GM12872 (cell line): ENCODE measurements at regions not wholly inside any gene's neighbourhood (a gene's known extent, or its start where the extent isn't known, plus 50 kb on each side); places are given as distances from the start of the nearest gene placed in this dataset.

Experiments
- TF ChIP-seq, protein P1 (sequence below): IDR thresholded peaks from 3 replicates; pipeline ENCODE4 v1.5.1; 2011; ENCODE audit warnings: low read depth, mild to moderate bottlenecking, low read length, moderate library complexity; ENCODE audit not compliant: insufficient read depth

DNA sequence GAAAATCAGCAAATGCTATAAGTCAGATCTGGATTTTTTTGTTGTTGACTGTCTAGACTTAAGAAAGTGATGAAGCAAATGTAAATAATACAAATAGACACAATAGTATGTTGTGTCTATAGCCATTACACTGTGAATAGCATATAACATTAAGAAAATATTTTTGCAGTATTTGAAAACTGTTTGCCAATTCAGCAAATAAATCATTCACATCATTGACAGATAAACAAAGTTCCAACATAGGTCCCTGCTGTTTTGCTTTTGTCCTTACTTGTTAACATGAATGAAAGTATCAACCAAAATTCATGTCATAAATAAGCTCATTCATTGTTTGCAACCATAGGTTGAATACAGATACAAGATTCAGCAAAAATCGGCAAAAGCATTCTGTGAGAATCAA lies 200.5 kb downstream of the KIF20B start:
- TF ChIP-seq, protein P1, sequence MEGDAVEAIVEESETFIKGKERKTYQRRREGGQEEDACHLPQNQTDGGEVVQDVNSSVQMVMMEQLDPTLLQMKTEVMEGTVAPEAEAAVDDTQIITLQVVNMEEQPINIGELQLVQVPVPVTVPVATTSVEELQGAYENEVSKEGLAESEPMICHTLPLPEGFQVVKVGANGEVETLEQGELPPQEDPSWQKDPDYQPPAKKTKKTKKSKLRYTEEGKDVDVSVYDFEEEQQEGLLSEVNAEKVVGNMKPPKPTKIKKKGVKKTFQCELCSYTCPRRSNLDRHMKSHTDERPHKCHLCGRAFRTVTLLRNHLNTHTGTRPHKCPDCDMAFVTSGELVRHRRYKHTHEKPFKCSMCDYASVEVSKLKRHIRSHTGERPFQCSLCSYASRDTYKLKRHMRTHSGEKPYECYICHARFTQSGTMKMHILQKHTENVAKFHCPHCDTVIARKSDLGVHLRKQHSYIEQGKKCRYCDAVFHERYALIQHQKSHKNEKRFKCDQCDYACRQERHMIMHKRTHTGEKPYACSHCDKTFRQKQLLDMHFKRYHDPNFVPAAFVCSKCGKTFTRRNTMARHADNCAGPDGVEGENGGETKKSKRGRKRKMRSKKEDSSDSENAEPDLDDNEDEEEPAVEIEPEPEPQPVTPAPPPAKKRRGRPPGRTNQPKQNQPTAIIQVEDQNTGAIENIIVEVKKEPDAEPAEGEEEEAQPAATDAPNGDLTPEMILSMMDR: no peak

DNA sequence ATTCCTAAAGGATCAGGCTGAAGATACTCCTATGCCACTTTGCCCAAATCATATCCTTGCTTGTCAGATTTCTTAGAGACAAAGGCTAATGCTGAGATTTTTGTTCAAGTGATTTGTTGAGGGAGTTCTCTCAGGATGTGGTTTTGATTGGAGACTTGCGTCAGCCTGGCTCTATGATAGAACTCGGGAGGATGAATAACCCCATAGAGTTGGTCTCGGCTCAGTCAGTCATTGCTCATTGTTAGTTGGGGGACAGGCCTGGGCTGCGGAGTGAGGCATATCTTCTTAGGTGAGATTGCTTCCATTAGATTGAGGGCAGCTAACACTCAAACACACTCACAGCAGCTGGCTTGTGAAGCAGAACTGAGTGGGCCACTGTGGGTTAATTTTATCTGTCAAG lies 203.4 kb downstream of the KIF20B start:
- TF ChIP-seq, protein P1: no peak

DNA sequence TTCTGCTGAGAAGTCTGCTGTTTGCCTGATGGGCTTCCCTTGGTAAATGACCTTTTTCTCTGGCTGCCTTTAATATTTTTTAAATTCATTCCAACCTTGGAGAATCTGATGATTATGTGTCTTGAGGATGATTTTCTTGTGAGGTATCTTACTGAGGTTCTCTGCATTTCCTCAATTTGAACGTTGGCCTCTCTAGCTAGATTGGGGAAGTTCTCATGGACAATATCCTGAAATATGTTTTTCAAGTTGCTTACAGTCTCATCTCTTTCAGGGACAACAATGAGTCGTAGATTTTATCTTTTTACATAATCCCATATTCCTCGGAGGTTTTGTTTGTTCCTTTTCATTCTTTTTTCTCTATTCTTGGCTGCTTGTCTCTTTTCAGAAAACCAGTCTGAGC lies 208.4 kb downstream of the KIF20B start:
- TF ChIP-seq, protein P1: no peak

DNA sequence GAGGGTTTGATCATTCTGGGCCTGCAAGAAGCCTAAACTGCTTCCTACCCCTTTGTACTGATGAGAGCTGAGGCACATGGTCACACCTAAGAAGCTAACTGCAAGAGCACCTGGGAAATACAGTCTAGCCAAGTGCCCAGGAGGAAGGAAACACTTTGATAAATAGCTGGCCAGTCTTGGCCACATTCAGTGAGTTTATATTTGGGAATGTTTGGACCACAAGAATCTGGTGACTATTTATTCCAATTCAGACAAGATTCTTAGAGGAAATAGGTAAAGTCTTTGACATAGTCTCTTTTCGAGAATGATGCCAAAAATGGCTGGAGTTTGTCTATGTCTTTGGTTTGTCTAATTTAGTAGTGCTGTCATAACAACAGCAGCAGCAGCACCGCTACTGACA lies 213.6 kb downstream of the KIF20B start:
- TF ChIP-seq, protein P1: no peak

DNA sequence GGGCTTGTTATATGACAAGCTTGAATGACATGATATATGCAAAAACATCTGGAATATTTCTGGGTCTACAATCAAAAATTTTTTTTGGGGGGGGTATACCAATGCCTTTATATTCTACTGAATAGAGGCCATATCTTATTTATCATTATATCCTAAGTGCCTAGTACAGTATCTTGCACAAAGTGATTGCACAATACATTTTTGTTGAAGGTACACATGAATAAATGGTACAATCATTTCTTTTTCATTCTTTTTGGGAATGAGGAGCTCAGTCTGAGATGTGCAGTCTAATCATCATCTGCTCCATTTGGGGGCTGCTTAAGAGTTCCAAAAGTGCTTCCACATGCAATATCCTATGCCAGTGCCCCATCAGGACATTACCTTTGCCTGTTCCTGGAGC lies 214.6 kb downstream of the KIF20B start:
- TF ChIP-seq, protein P1: no peak

DNA sequence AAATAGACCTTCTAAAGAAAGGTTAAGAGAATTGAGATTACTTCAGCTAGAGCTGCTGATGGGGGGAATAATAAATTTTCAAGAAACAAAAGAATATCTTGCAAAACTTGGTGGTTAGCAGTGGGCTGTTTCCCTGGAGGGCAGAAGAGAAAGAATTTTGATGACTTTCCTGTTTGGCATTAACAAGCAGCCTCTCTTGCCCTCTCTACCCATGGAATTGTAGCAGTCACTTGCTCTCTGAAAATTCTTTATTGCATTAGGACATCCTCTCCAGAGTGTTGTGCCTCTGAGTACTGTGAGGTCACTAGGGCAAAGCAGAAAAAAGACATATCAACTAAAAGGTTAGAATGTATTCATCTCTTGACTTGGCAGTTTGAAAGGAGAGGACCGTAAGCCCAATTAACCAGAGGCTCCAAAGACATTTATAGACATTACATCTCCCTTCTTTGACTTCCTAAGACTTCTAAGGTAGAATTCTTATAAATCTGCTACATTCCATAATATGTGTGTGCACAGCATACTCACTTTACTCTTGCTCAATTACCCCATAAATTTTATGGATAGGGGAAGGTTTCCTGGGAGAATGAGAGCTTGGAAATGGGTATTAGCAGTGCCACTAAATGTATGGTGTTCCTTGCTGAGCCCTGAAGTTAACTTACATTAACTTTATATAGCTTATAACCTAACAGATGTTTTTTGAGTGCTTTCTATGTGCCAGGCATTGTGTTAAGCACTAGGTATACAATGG lies 215.3 kb downstream of the KIF20B start:
- TF ChIP-seq, protein P1: no peak

GRCh38 chr10:89921403-89921802 lies 220.0 kb downstream of the KIF20B start:
- TF ChIP-seq, protein P1: no peak

- TF ChIP-seq, protein P1: no peak
Observed at GRCh38 chr10:89923661-89924060, 222.3 kb downstream of the KIF20B start.
